T-helper 1 cell treated with Interleukin-12 subunit alpha and Interleukin-12 subunit beta and Interleukin-4 antibody, amounts not matched to agents 30 μg/mL and 1 μg/mL, for 36 hours (primary cell): ENCODE measurements at regions not wholly inside any gene's neighbourhood (a gene's known extent, or its start where the extent isn't known, plus 50 kb on each side); places are given as distances from the start of the nearest gene placed in this dataset.
A peak's percentile ranks its signal among the peaks of the same experiment; 100 is the strongest.

Experiments
- H3K27ac Mint-ChIP-seq: one replicate; pipeline ENCODE4 v1.8.0; 2021; ENCODE audit warnings: mild to moderate bottlenecking, mixed read lengths
- H3K27me3 Mint-ChIP-seq: one replicate; pipeline ENCODE4 v1.8.0; 2021; ENCODE audit warnings: low read depth, mixed read lengths
- H3K36me3 Mint-ChIP-seq: one replicate; pipeline ENCODE4 v1.8.0; 2021; ENCODE audit warnings: low read depth, mixed read lengths
- H3K4me1 Mint-ChIP-seq: one replicate; pipeline ENCODE4 v1.8.0; 2021; ENCODE audit warnings: low read depth, mixed read lengths
- H3K4me3 Mint-ChIP-seq: one replicate; pipeline ENCODE4 v1.8.0; 2021; ENCODE audit warnings: mild to moderate bottlenecking, moderate library complexity, mixed read lengths
- H3K9me3 Mint-ChIP-seq: one replicate; pipeline ENCODE4 v1.8.0; 2021; ENCODE audit warnings: mixed read lengths

GRCh38 chr5:69030358-69031062, 63.3 kb upstream of the SLC30A5 start:
- no peaks in the 10 kb centered on the region for H3K4me1 Mint-ChIP-seq
- peaks cover 37% of the 10 kb centered on the region for H3K27me3 Mint-ChIP-seq
- H3K27ac Mint-ChIP-seq, result no peak overlapping the region
- H3K4me3 Mint-ChIP-seq, result no peak overlapping the region
- no peaks in the 10 kb centered on the region for H3K9me3 Mint-ChIP-seq
- no peaks in the 10 kb centered on the region for H3K36me3 Mint-ChIP-seq

- Mint-ChIP-seq H3K4me1 (no peaks in the 10 kb centered on the region), H3K9me3 (no peaks in the 10 kb centered on the region), H3K27ac (no peak overlapping the region), H3K27me3 (peaks cover 39% of the 10 kb centered on the region), H3K36me3 (no peaks in the 10 kb centered on the region), H3K4me3 (no peak overlapping the region)
Observed at GRCh38 chr5:69032009-69032408, 61.8 kb upstream of the SLC30A5 start.

- Mint-ChIP-seq H3K4me1 (no peaks in the 10 kb centered on the region), H3K36me3 (no peaks in the 10 kb centered on the region), H3K27ac (no peak overlapping the region), H3K27me3 (peaks cover 33% of the 10 kb centered on the region), H3K4me3 (no peak overlapping the region), H3K9me3 (no peaks in the 10 kb centered on the region)
Observed at GRCh38 chr5:69033690-69034089, 60.1 kb upstream of the SLC30A5 start.

- Mint-ChIP-seq H3K4me3 (no peak overlapping the region), H3K27ac (no peak overlapping the region), H3K4me1 (no peaks in the 10 kb centered on the region), H3K27me3 (peaks cover 26% of the 10 kb centered on the region), H3K36me3 (no peaks in the 10 kb centered on the region), H3K9me3 (no peaks in the 10 kb centered on the region)
Observed at GRCh38 chr5:69034898-69035297, 58.9 kb upstream of the SLC30A5 start.

- Mint-ChIP-seq H3K27me3 (peaks cover 23% of the 10 kb centered on the region), H3K27ac (no peak overlapping the region), H3K36me3 (no peaks in the 10 kb centered on the region), H3K9me3 (no peaks in the 10 kb centered on the region), H3K4me3 (no peak overlapping the region), H3K4me1 (no peaks in the 10 kb centered on the region)
Observed at GRCh38 chr5:69035665-69036064, 58.1 kb upstream of the SLC30A5 start.

GRCh38 chr5:69038539-69038938, 55.3 kb upstream of the SLC30A5 start:
- Mint-ChIP-seq H3K4me3 (no peak overlapping the region), H3K27ac (no peak overlapping the region), H3K9me3 (no peaks in the 10 kb centered on the region)

GRCh38 chr5:69039829-69040228, 54.0 kb upstream of the SLC30A5 start:
- Mint-ChIP-seq H3K27me3 (peaks cover 4% of the 10 kb centered on the region), H3K4me1 (peaks cover 7% of the 10 kb centered on the region), H3K36me3 (no peaks in the 10 kb centered on the region), H3K4me3 (no peak overlapping the region), H3K27ac (no peak overlapping the region), H3K9me3 (no peaks in the 10 kb centered on the region)

More at GRCh38 chr5:69038539-69038938, 55.3 kb upstream of the SLC30A5 start:
- H3K4me1 Mint-ChIP-seq, result peaks cover 5% of the 10 kb centered on the region
- no peaks in the 10 kb centered on the region for H3K36me3 Mint-ChIP-seq
- peaks cover 8% of the 10 kb centered on the region for H3K27me3 Mint-ChIP-seq

- peaks cover 9% of the 10 kb centered on the region for H3K4me1 Mint-ChIP-seq
- no peak overlapping the region for H3K4me3 Mint-ChIP-seq
- no peaks in the 10 kb centered on the region for H3K36me3 Mint-ChIP-seq
- H3K27me3 Mint-ChIP-seq, result no peaks in the 10 kb centered on the region
- no peaks in the 10 kb centered on the region for H3K9me3 Mint-ChIP-seq
- no peak overlapping the region for H3K27ac Mint-ChIP-seq
Observed at GRCh38 chr5:69042500-69042899, 51.3 kb upstream of the SLC30A5 start.

- H3K27me3 Mint-ChIP-seq, result no peaks in the 10 kb centered on the region
- H3K9me3 Mint-ChIP-seq, result no peaks in the 10 kb centered on the region
- H3K4me3 Mint-ChIP-seq, result peak overlapping the region; percentile 89
- no peaks in the 10 kb centered on the region for H3K36me3 Mint-ChIP-seq
- H3K27ac Mint-ChIP-seq, result peak overlapping the region; percentile 87
- peaks cover 9% of the 10 kb centered on the region for H3K4me1 Mint-ChIP-seq
Observed at GRCh38 chr5:69042915-69043654, 50.7 kb upstream of the SLC30A5 start.

GRCh38 chr5:69043655-69043996, 50.2 kb upstream of the SLC30A5 start:
- peaks cover 9% of the 10 kb centered on the region for H3K4me1 Mint-ChIP-seq
- no peak overlapping the region for H3K27ac Mint-ChIP-seq
- peak overlapping the region; percentile 28 for H3K4me3 Mint-ChIP-seq
- no peaks in the 10 kb centered on the region for H3K9me3 Mint-ChIP-seq
- no peaks in the 10 kb centered on the region for H3K27me3 Mint-ChIP-seq
- no peaks in the 10 kb centered on the region for H3K36me3 Mint-ChIP-seq
